ENCODE measurements at regions not wholly inside any gene's neighbourhood (a gene's known extent, or its start where the extent isn't known, plus 50 kb on each side); places are given as distances from the start of the nearest gene placed in this dataset.

DNA sequence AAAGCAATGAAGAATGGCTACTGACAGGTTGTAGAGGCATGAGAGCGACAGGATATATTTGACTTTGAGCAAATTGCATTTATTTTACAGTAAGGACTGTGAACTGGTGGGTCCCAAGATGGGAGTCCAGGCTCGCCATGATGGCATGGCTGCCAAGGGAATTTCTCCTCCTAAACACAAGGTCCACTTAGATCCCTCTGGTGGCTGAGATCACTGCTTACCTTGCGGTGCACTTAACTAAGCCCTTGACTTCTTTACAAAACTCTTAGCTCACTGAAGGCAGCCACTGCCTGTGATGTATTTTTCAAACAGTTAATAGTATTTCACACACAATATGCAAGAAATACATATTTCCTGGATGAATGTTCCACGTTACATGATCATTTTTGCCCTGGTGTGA, 50.3 kb upstream of the SORBS2 start:
- no peak for DNase-seq

DNA sequence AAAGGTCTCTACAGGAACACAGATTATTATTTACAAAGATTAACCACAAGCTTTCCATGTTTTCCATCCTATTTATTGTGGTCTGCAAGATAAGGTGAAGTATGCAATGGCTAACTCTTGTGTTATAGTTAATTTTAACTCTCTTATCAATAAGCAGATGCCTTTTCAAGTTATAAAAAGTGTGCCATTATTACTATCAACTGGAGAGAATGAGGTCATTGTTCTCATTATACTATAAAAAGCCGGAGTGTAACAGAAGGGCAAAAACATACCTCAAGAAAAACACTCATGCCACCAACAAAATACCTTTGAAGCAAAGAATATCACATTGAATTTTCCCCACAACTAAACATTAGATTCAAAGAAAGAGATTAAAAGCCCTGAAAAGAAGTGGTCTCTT, 52.0 kb upstream of the SORBS2 start:
- no peak for DNase-seq

DNA sequence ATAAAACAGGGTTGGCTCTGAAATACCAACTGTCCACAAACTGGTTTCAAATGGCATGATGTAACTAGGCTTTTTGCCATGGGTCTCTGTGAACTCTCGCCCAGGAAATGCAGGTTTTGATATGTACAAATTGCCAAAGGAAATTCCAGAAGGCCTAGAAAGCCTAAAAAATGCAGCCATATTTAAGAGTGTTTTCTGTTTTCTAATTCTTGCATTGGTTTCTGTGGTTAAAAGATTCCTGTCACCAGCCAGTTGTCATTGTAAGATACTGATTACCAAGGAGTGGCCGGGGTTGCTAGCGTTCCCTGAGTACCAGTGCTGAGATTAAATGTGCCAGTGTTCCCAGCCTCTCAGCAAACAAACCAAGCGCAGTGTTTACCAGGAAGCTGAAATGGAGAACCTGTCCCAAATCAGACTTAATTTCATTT, 53.9 kb upstream of the SORBS2 start:
- no peak for DNase-seq

DNA sequence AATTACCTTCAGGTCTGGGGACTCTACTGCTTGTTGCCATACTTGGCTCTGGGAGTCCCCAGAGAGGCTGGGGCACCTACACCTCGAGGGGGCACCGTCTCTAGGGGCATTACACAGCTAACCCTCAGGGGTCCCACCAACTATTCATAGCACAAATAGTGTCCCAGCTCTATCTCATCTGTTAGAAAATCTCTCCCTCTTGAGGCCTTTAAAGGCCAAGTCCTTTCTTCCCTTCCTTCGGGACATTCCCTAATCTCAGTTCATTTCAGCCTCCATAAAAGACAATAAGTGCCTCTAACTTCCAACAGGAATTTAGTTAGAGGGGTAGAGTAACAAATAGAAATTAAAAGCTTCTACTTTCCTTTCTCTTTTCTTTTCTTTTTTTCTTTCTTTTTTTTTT, 55.8 kb upstream of the SORBS2 start:
- DNase-seq: no peak

DNA sequence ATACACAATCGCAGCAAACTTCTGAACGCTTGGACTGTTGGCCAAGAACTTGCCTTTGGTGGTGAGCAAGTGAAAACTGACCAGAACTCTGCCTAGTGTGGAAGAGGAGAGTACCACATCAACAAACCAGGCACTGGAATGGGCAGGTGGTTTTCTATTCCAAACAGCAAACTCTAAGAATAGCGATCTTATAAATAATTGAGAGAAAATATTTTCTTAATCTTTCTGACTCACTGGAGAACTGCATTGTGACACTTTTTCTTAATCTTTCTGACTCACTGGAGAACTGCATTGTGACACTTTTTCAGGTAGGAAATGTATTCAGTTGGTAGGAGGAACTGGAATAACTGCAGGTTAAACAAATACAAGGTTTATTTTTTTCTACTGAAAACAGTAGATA, 57.0 kb upstream of the SORBS2 start:
- no peak for DNase-seq

DNA sequence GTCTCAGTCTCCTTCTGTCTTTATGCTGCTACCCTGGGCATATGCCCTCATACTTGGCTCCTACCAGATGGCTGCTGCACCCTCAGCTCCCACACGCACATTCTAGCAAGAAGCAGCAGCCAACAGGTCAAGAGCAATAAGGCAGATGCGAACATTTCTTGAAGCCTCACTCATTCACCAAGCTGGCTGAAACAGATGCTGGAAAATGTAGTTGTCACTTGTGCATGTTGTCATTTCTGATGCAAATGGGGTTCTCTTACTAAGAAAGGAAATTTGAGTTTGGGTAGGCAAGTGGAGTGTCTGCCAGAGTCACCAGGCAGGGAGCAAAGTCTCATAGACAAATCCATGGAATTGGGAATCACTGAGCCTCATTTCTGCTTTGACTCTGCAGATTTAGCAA, 57.4 kb upstream of the SORBS2 start:
- no peak for DNase-seq

DNA sequence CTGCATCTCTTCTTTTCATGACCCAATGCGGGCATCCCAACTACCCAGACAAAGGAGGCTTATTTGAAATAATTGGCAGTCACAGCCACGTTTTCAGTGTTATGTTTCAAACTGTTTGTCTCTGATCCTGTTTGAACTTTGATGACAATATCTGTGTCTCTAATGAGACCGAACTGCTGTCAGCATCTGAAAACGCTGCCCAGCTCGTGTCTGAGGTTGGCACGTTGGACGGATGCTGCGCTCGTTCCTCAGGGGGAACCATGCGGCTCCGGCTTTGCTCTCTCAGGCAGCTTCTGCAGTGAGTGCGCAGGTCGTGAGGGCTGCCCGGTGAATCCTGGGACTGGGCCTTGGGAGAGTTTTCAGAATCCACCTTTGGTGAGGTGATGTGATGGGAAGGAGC, 58.4 kb upstream of the SORBS2 start:
- DNase-seq: no peak

DNA sequence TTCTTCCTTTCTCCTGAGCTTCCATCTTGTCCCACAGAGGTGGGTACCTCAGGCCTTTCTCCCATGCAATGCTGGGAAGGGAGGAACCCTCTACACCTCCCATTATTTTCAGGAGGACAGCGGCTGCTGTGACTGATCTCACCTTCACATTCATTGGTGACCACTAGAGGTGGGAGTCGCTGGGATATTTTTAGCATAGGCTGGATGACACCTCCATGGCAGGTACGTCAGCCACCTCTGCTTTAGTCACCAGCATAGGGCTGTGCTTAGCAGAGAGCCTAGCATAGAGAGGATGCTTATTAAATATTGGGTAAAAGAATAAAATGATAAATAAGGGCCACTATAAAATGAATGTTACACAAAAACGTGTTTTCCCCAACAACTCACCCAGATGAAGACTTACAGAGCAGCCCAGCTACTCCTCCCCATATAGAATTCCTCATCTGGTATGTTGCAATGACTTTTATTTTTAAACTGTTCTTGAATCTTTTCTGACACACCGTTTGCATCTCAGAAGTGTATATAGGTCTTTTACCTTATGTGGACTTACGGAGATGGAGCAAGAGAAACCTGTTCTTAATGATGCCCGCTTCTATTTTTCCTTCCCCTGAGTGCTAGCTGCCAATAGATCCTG, 60.9 kb upstream of the SORBS2 start:
- no peak for DNase-seq

DNA sequence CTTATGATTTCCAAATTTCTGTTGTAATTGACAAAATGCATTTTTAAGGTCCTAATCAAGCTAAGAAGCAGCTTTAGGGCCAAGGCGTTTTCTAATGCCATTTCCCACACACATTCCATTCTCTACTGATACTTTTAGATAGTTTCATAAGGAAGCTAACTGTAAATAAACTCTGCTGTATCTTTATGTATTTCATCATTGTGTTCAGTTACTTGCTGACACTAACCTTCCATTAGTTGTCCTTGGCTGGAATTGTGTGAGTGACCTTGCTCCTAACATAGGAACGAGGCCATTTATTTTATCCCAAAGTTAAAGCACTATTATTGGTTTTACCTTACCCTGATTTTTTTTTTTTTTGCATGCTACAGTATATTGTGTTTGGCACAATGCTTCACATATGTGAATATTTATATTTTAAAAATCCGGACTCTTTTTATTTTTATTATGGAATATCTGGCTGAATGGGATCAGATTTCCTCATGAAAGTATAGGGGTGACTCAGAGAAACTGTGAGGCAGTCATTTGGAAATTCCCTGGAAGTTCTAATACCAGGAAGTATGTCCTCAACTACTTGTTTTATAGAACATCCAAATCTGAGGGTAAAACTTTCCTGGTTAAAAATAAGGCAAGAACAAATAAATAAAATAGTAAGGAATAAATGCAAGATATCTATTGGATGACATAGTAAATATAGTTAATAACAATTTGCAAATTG, 62.7 kb upstream of the SORBS2 start:
- DNase-seq: no peak

DNA sequence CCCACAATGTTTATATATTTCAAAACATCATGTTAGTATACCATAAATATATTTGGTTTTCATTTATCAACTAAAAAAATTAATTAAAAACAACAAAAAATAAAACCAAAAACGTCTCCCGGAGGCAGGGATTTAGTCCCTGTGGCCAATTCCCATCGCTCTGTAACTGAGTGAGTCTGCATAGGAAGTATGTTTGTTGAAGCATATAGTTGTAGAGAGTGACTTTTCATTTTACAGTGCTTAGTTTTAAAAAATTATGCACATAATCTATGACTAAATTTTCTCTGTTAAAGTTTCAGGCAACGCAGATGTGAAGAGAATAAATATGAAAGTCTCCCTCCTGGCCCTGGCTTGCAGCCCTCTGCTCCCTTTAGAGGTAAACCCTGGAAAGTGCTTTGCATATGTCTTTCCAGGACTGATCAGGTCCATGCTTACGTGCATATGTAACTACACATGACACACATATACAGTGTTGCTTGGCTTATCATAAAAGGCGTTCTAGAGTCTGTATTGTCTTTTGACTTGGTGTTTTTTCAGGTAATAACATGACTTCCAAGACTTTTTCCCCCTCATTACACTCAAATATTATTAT, 63.4 kb upstream of the SORBS2 start:
- DNase-seq: peak; percentile 5 to 65

DNA sequence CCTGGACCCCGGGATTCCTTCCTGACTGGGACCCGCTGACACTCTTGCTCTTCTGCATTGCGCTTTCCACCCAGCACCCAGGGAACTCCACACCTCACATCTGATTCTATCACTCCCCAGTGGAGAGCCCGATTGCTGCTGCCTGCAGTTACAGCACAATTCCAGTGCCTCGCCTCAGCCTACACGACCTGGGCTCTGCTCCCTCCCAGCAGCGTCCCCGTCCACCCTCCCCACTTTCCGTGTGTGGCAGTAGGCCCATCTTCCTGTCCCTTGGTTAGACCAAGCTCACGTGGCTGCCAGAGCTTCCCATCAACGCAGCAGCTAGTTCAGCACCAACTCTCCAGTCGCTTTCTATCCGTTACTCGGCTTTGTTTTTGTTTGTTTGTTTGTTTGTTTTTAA, 66.6 kb upstream of the SORBS2 start:
- DNase-seq: no peak

DNA sequence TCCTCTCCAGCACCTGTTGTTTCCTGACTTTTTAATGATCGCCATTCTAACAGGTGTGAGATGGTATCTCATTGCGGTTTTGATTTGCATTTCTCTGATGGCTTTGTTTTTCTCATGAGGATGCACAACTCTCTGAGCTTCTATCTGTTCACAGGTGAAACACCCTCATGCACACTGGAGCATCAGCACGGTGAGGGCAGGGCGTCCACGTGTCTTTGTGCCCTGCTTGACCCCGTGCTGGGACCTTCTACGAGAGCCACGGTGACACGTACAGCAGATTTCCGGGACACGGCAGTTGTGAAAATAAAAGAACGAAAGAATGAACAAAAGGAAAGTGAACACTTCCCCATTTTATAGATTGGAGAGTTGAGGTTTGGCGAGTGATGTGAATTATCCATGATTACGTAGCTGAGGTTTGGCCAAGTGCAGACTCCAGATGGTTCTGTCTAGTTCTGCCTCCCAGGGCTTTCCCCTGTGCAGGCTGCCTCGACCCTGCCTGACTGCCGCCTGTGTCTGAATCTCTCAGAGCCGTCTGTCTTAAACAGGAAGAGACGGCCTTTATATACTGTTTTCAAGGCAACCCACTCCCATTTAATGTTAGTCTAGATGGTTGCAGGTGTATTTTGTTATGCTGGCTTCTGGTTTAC, 67.8 kb upstream of the SORBS2 start:
- no peak for DNase-seq

DNA sequence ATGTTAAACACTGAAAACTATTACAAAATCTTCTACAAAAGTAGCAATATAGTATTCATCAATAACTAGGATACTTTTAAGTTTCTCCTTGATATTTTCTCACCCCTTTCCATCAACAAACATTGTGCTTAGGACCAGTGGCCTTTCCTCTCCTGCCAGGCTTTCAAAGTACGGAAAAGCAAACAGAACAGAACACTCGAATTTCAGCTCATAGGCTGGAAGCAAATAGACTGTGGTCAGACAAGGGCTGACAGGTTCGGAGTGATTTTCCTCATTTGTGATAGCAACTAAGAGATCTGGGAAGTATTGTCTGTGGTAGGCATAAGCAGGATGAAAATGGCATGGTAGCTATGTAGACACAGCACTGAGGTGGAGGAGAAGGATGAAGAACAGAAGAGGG, 68.6 kb upstream of the SORBS2 start:
- DNase-seq: no peak

DNA sequence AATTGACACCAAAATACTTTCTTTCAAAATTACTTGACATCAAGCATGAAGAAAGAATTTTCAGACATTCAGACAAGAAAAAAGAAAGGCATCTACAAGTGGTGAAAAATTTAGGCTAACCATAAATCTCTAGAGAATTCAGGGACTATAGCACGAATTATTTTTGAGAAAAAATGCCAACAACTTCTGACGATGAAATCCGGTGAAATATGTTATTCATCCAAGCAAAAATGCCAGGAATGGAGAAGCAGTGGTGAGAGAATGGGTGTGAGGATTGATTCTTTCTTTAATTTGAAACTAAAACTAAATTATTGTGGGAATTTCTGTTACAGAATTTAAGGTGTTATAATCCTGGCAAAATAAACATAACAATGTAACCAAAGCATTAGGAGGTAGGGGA, 69.4 kb upstream of the SORBS2 start:
- no peak for DNase-seq

DNA sequence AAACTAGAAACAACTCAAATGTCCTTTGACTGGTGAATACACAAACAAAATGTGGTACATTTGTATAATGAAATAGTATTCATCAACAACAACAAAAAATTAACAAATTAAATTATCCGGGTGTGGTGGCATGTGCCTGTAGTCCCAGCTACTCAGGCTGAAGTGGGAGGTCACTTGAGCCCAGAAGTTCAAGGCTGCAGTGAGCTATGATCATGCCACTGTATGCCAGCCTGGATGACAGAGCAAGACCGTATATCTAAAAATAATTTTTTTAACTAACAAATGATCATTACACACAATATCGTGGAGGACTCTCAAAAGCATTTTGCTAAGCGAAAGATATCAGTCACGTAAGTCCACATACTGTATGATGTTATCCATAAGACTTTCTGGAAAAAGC, 71.6 kb upstream of the SORBS2 start:
- DNase-seq: no peak

DNA sequence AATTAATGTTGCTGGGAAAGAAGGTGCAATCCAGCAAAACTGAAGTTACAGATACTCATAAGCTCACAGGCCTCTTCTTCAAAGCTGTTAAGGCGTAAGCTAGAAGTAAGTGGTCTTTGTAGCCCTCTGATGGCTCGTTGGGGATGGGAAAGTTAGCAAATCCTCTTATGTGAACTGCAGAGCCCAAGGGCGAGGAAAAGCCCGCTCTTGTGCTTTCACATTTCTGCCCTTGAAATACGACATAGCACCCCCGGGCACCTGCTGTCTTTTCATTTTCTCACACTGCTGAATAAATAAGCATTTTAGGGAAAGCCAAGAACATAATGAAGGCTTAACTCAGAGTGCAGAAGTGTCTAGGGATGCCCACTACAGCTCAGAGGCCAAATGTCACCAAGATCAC, 73.1 kb upstream of the SORBS2 start:
- no peak for DNase-seq

DNA sequence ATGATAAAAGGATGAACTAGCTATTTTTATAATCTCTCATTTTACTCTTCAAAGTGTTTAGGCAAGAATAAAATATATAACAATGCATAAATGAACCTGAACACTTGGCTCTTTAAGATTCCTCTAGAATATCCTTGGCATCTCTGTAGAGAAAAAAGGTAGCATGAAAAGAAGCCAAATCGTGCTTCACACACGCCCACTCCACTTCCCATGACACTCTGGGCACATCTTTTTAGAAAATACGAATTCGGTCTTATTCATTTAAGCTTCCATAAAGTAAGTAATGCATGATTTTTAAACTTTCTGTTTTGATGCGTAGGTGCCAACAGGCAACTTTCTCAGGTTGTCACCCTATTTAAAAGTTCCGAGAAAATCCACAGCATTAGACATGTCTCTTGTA, 73.6 kb upstream of the SORBS2 start:
- DNase-seq: no peak

DNA sequence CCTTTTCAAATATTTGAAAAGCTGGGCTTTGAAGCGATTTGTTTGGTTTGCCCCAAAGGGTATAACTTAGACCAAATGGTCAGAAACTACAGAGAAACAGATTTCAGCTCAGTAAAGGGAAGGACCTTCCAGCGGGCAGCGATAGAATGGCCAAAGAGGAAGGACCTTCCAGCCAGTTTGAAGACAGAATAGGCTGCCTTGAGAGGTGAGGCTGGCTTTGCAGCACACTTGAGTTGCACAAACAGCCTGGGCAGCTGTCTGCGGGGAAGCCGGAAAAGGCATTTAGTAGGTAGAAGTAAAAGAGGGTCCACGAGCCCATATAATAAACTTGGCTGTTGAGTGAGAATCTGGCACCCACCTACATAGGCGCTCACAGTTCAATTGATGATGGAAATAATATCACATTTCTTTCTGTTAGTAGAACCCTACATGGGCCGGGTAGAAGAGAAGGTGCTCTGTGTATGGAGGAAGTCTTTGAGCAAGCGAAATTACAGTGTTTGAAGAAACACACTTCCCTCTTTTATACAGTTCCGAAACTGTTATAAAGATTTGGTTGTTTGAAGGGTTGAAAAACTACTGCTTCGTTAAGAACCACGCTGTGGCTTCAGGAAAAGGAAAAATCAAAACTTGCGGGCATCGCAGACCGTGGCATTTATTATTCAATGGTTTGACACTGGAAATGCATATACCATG, 75.0 kb upstream of the SORBS2 start:
- DNase-seq: no peak

DNA sequence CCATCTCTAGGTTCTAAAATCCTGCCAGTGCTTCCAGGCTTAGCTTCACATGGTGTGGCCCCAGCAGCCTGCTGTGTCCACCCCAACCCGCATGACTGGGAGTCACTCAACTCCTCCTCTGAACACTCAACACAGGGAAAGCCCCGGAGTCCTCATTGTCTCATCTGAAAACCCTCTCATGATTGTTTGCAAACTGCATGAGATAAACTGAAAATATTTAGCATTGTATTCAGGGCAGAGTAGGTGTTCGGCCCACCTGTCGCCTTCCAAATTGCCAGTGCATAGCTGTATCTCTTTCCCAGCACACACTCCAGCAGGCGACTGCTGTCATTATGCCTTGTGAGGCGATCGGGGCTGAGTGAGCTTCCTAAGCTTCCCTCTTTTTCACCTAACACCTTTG, 76.7 kb upstream of the SORBS2 start:
- no peak for DNase-seq

DNA sequence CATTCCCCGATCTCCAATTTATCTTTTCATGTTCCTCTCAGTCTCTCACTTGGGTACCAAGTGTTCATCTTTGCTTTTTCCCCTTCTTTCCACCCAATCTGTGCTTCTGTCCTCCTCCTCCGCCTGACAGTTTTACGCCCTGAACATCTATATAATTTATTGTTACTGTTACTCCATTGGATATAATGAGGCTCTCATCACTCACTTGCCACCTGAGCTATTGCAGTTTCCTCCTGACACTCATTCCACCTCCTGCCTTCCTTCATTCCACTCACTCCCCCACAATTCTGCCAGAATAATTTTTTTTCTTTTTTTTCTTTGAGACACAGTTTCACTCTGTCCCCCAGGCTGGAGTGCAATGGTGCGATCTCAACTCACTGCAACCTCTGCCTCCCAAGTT, 77.6 kb upstream of the SORBS2 start:
- DNase-seq: no peak

DNA sequence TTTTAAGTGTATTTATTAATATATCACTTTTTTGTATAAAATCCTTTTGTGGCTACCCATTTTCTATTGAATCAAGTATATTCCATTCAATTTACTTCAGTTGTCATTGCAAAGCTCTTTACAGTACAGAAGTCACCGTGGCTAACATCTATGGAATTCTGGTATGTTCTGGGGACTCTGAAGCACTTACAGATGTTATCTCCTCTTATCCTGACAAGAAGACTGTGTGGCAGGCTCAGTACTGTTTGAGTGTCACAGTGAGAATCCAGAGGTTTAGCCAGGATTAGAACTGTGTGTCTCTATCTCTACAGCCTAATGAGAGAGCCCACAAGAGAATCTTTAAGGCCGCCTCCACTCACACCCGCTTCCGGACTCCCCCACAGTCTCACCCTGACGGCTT, 78.2 kb upstream of the SORBS2 start:
- DNase-seq: no peak

DNA sequence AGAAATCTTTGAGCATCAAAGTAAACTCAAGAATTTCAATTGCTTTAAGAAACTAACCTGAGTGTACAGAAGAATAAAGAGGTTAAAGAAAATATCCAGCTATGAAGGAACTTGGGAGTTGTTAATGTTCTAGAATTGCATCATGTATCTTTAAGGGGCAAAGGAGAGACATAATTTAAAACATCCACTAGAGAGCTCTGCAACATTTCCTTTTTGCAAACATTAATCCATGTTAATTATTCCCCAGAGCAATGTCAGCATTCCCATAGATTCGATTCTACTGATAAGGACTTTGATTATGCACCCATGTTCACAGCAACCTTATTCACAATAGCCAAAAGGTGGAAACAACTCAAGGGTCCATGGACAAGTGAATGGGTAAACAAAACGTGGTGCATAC, 80.2 kb upstream of the SORBS2 start:
- peak in 1 of 2 experiments; percentile 7 for DNase-seq

DNA sequence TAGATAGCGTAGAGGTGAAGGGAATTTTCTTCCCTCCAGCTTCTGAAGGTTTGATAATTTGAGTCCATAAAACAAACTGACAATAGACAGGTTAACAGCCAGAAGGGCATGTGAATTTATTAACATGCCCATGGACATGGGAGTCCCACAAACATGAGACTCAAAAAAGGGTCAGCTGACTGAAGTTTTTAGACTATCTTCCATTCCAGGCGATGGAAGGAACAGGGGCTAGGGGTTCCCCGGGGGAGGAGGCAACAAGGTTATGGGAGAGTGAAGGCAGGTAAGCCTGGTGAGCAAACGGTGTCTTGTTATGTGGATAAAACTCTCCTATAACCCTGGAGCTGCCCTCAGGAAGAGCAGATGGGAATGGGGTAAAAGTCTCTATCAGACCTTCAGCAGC, 81.5 kb upstream of the SORBS2 start:
- DNase-seq: peak in 1 of 2 experiments; percentile 30

DNA sequence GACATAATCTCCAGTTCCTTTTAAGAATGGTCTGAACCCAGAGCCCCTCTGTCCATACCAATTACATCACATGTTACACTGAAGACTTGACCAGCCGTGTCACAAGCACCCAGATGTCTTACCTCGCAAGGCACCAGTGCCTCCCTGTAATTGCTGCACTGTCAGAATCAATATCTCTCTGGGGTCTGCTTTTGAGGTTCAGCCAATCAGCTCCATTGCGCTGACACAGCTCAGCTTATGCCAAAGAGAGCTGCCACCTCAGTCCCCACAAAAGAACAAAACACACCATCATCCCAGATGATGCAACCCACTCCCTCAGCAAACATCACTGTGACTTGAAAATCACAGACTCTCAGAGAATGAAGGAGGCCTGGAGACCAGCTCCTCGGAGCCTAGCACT, 82.5 kb upstream of the SORBS2 start:
- DNase-seq: no peak
